PC-9 (cell line): ENCODE measurements at regions not wholly inside any gene's neighbourhood (a gene's known extent, or its start where the extent isn't known, plus 50 kb on each side); places are given as distances from the start of the nearest gene placed in this dataset.
"Not testable (repeated sequence)": the region's sequence is repeated elsewhere in the genome, so short reads cannot be mapped to it uniquely, and the experiment has no call there.

Experiments
- BruUV-seq: library from RNA; stranded (reverse); fragments of 400-500 nt; replicated peaks from 2 replicates; lab custom pipeline; 2021; lab: Mats Ljungman, UMichigan
- CTCF ChIA-PET: fragments of 300-600 bp; sonication (Branson Sonifier 250); formaldehyde crosslinking; loops from one replicate; lab custom pipeline; 2022; ENCODE audit warnings: antibody characterized with exemption; lab: Charles Lee
- POLR2A ChIA-PET: fragments of 300-600 bp; sonication (Branson Sonifier 250); formaldehyde crosslinking; loops from one replicate; lab custom pipeline; 2022; ENCODE audit warnings: antibody characterized with exemption; ENCODE audit not compliant: unreplicated experiment; lab: Charles Lee
- DNase-seq, 2 experiments: peaks; one replicate each; pipeline versions ENCODE4 v3.0.0 to v3.0.0-alpha.2; 2015 to 2022; ENCODE audit warnings: mixed read lengths in 1 of 2
- H2AFZ ChIP-seq: fragments of 200-600 bp; sonication (generic); 2 replicates; pipeline ENCODE4 v1.8.1; 2017; ENCODE audit warnings: antibody characterized with exemption
- H3F3A ChIP-seq: fragments of 200-600 bp; sonication (generic); 2 replicates; pipeline ENCODE4 v1.8.1; 2017; ENCODE audit warnings: antibody characterized with exemption, mild to moderate bottlenecking, low read depth; ENCODE audit not compliant: insufficient read depth
- H3K27ac ChIP-seq: fragments of 200-600 bp; sonication (generic); 2 replicates; pipeline ENCODE4 v1.6.1; 2016; ENCODE audit warnings: mixed run types
- H3K27me3 ChIP-seq: fragments of 200-600 bp; sonication (generic); 2 replicates; pipeline ENCODE4 v1.6.1; 2016; ENCODE audit warnings: low read depth, mixed run types; ENCODE audit not compliant: insufficient read depth
- H3K36me3 ChIP-seq: fragments of 200-600 bp; sonication (generic); 2 replicates; pipeline ENCODE4 v1.6.1; 2016; ENCODE audit warnings: low read depth, mixed run types
- H3K4me1 ChIP-seq: fragments of 200-600 bp; sonication (generic); replicated peaks from 2 replicates; pipeline ENCODE4 v1.6.1; 2016; ENCODE audit warnings: mixed run types; ENCODE audit not compliant: insufficient read depth
- H3K4me2 ChIP-seq: fragments of 200-600 bp; sonication (generic); 2 replicates; pipeline ENCODE4 v1.6.1; 2017; ENCODE audit warnings: mixed run types
- H3K4me3 ChIP-seq: fragments of 200-600 bp; sonication (generic); 2 replicates; pipeline ENCODE4 v1.6.1; 2016; ENCODE audit warnings: mixed run types
- H3K79me2 ChIP-seq: fragments of 200-600 bp; sonication (generic); 2 replicates; pipeline ENCODE4 v1.6.1; 2017; ENCODE audit warnings: low read depth, mixed run types
- H3K9me2 ChIP-seq: fragments of 200-600 bp; sonication (generic); 2 replicates; pipeline ENCODE4 v1.8.1; 2017; ENCODE audit warnings: mild to moderate bottlenecking; ENCODE audit not compliant: insufficient read depth
- H3K9me3 ChIP-seq: fragments of 200-600 bp; sonication (generic); 2 replicates; pipeline ENCODE4 v1.8.1; 2016; ENCODE audit warnings: low read depth; ENCODE audit not compliant: insufficient read depth
- H4K20me1 ChIP-seq: fragments of 200-600 bp; sonication (generic); 2 replicates; pipeline ENCODE4 v1.8.1; 2017; ENCODE audit not compliant: insufficient read depth
- EZH2 ChIP-seq: fragments of 200-600 bp; sonication (generic); IDR thresholded peaks from 2 replicates; pipeline ENCODE4 v1.8.0; 2017; ENCODE audit warnings: antibody characterized with exemption, low read depth
- intact Hi-C: fragments of 100-400 bp; cut with micrococcal nuclease; formaldehyde crosslinking; loops from one replicate; pipeline ENCODE4 v1.10.0; 2022; ENCODE audit not compliant: unreplicated experiment
- TF ChIP-seq, protein P1 (sequence below): fragments of 200-600 bp; sonication (generic); conservative IDR thresholded peaks from 2 replicates; pipeline ENCODE4 v1.6.1; 2017; ENCODE audit warnings: mixed run types, antibody characterized with exemption, mild to moderate bottlenecking, moderate library complexity

- no peaks in the 10 kb centered on the region for H3K79me2 ChIP-seq
- H3K27ac ChIP-seq, result no peak overlapping the region
- H2AFZ ChIP-seq, result no peak overlapping the region
- H3K9me2 ChIP-seq, result no peaks in the 10 kb centered on the region
- H3K36me3 ChIP-seq, result no peaks in the 10 kb centered on the region
- no peaks in the 10 kb centered on the region for H3F3A ChIP-seq
- DNase-seq, result no peak
- H3K9me3 ChIP-seq, result peaks cover 17% of the 10 kb centered on the region; the same call in 1 of the 2 replicates
- H3K27me3 ChIP-seq, result no peaks in the 10 kb centered on the region
- CTCF ChIA-PET, result no interaction called here
- no peak overlapping the region for H3K4me3 ChIP-seq
- BruUV-seq, result no TSS peak
- POLR2A ChIA-PET, result no interaction called here
- H3K4me2 ChIP-seq, result no peak overlapping the region
- intact Hi-C loops, result no loop called here
- H4K20me1 ChIP-seq, result no peaks in the 10 kb centered on the region
- H3K4me1 ChIP-seq, result no peaks in the 10 kb centered on the region
- TF ChIP-seq EZH2, result no peak
- TF ChIP-seq, protein P1, sequence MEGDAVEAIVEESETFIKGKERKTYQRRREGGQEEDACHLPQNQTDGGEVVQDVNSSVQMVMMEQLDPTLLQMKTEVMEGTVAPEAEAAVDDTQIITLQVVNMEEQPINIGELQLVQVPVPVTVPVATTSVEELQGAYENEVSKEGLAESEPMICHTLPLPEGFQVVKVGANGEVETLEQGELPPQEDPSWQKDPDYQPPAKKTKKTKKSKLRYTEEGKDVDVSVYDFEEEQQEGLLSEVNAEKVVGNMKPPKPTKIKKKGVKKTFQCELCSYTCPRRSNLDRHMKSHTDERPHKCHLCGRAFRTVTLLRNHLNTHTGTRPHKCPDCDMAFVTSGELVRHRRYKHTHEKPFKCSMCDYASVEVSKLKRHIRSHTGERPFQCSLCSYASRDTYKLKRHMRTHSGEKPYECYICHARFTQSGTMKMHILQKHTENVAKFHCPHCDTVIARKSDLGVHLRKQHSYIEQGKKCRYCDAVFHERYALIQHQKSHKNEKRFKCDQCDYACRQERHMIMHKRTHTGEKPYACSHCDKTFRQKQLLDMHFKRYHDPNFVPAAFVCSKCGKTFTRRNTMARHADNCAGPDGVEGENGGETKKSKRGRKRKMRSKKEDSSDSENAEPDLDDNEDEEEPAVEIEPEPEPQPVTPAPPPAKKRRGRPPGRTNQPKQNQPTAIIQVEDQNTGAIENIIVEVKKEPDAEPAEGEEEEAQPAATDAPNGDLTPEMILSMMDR, result no peak
Observed at GRCh38 chr2:85945586-85945985, 56.8 kb upstream of the ST3GAL5 start.

GRCh38 chr2:85945172-85945571 lies 56.4 kb upstream of the ST3GAL5 start:
- Histone ChIP-seq H3K9me3 (peaks cover 17% of the 10 kb centered on the region; the same call in 1 of the 2 replicates), H2AFZ (no peak overlapping the region), H3K36me3 (no peaks in the 10 kb centered on the region), H3K79me2 (no peaks in the 10 kb centered on the region), H3K27me3 (no peaks in the 10 kb centered on the region), H3F3A (no peaks in the 10 kb centered on the region), H4K20me1 (no peaks in the 10 kb centered on the region), H3K4me3 (no peak overlapping the region), H3K4me1 (no peaks in the 10 kb centered on the region), H3K27ac (no peak overlapping the region), H3K9me2 (no peaks in the 10 kb centered on the region), H3K4me2 (no peak overlapping the region)
- TF ChIP-seq, protein P1, result no peak
- TF ChIP-seq EZH2, result no peak
- intact Hi-C loops, result no loop called here
- BruUV-seq, result no TSS peak
- ChIA-PET POLR2A (interaction anchor here (0.7 kb wide), 1 partner anchor 210 kb away, joined by 6 read pairs; no protein-coding TSS in a partner anchor), CTCF (no interaction called here)
- DNase-seq, result no peak

GRCh38 chr2:85942346-85942957 lies 53.7 kb upstream of the ST3GAL5 start:
- no peak for DNase-seq
- Histone ChIP-seq H3F3A (peaks cover 4% of the 10 kb centered on the region), H3K9me2 (no peaks in the 10 kb centered on the region), H3K27me3 (no peaks in the 10 kb centered on the region), H4K20me1 (no peaks in the 10 kb centered on the region), H3K79me2 (no peaks in the 10 kb centered on the region), H2AFZ (no peak overlapping the region), H3K4me3 (no peak overlapping the region), H3K27ac (no peak overlapping the region), H3K4me1 (peaks cover 14% of the 10 kb centered on the region), H3K36me3 (no peaks in the 10 kb centered on the region), H3K4me2 (no peak overlapping the region), H3K9me3 (peaks cover 24% of the 10 kb centered on the region; the same call in 1 of the 2 replicates)
- ChIA-PET POLR2A (no interaction called here), CTCF (no interaction called here)
- no TSS peak for BruUV-seq
- intact Hi-C loops, result no loop called here
- TF ChIP-seq, protein P1, result no peak
- no peak for TF ChIP-seq EZH2

DNA sequence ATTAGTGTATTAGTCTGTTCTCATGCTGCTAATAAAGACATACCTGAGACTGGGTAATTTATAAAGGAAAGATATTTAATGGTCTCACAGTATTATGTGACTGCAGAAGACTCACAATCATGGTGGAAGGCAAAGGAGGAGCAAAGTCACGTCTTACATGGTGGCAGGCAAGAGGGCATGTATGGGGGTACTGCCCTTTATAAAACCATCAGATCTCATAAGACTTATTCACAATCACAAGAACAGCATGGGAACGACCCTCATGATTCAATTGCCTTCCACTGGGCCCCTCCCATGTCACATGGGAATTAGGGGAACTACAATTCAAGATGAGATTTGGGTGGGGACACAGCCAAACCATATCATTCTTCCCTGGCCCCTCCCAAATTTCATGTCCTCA lies 52.7 kb upstream of the ST3GAL5 start:
- peaks cover 13% of the 10 kb centered on the region for H3F3A ChIP-seq
- intact Hi-C loops, H3K79me2 ChIP-seq, CTCF ChIA-PET, H3K4me3 ChIP-seq, H3K4me2 ChIP-seq, H3K36me3 ChIP-seq, H3K9me2 ChIP-seq, H4K20me1 ChIP-seq, H2AFZ ChIP-seq, H3K27ac ChIP-seq, POLR2A ChIA-PET, H3K27me3 ChIP-seq, DNase-seq, BruUV-seq: not testable (repeated sequence)
- peaks cover 23% of the 10 kb centered on the region for H3K4me1 ChIP-seq
- peaks cover 24% of the 10 kb centered on the region; the same call in 1 of the 2 replicates for H3K9me3 ChIP-seq
